Epithelial cell of esophagus (primary cell): ENCODE measurements at regions not wholly inside any gene's neighbourhood (a gene's known extent, or its start where the extent isn't known, plus 50 kb on each side); places are given as distances from the start of the nearest gene placed in this dataset.
A peak's percentile ranks its signal among the peaks of the same experiment; 100 is the strongest.

ENCODE experiments used
- DNase-seq: peaks from one replicate; pipeline ENCODE4 v3.0.0; 2010; ENCODE audit warnings: low read depth
- H3K4me3 ChIP-seq: 2 replicates; pipeline ENCODE4 v1.5.1; 2011; ENCODE audit warnings: mild to moderate bottlenecking, low read length, control low read depth
- TF ChIP-seq, protein P1 (sequence below): IDR thresholded peaks from 2 replicates; pipeline ENCODE4 v1.5.1; 2011; ENCODE audit warnings: low read depth, mild to moderate bottlenecking, low read length, control low read depth, inconsistent platforms; ENCODE audit not compliant: insufficient read depth; ENCODE audit errors: missing control alignments

GRCh38 chr17:65477600-65477999, 83.8 kb downstream of the AXIN2 start:
- TF ChIP-seq, protein P1, sequence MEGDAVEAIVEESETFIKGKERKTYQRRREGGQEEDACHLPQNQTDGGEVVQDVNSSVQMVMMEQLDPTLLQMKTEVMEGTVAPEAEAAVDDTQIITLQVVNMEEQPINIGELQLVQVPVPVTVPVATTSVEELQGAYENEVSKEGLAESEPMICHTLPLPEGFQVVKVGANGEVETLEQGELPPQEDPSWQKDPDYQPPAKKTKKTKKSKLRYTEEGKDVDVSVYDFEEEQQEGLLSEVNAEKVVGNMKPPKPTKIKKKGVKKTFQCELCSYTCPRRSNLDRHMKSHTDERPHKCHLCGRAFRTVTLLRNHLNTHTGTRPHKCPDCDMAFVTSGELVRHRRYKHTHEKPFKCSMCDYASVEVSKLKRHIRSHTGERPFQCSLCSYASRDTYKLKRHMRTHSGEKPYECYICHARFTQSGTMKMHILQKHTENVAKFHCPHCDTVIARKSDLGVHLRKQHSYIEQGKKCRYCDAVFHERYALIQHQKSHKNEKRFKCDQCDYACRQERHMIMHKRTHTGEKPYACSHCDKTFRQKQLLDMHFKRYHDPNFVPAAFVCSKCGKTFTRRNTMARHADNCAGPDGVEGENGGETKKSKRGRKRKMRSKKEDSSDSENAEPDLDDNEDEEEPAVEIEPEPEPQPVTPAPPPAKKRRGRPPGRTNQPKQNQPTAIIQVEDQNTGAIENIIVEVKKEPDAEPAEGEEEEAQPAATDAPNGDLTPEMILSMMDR = no peak
- no peak for DNase-seq
- no peak overlapping the region for H3K4me3 ChIP-seq

DNA sequence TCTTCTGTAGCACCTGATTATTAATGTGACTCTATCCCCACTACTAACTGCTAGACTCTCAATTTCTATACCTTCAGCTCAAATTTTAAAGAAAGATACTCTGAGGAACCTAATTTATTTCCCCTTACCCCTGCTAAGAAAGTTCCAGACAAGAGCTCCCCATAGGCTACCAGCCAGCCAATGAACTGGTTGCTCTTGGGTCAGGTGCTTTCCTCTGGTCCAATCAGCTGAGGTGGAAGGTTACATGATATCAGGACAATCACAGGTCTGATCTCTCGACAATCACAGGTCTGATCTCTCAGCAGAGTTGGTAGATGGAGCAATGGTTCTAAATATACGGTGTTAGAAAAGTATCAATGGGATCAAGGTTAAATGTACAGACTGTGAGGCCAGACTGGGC, 86.8 kb downstream of the AXIN2 start:
- no peak for DNase-seq
- TF ChIP-seq, protein P1 = no peak
- H3K4me3 ChIP-seq = no peak overlapping the region

GRCh38 chr17:65473985-65474384, 87.5 kb downstream of the AXIN2 start:
- no peak overlapping the region for H3K4me3 ChIP-seq
- no peak for DNase-seq
- TF ChIP-seq, protein P1 = no peak

DNA sequence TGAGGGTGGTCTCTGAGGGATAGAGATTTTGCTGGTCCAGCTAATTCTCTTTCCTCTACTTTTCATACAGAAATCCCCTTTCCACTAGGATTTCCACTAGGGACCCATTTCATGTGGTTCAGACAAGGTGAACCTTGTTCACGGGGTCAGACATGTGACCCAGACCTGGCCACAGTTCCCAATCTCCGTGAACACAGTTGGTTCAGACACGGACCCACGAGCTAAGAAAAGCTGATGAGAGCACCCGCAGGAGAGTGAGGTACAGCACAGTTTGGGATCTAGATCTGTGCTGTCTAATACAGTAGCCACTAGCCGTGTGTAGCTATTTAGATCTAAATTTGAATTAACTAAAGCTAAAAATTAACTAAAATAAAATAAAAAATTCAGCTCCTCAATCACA, 88.1 kb downstream of the AXIN2 start:
- DNase-seq = no peak
- TF ChIP-seq, protein P1 = no peak
- no peak overlapping the region for H3K4me3 ChIP-seq

- TF ChIP-seq, protein P1 = no peak
- peak; percentile 8 for DNase-seq
- no peak overlapping the region for H3K4me3 ChIP-seq
These were observed 88.7 kb downstream of the AXIN2 start for GRCh38 chr17:65472666-65473309.

DNA sequence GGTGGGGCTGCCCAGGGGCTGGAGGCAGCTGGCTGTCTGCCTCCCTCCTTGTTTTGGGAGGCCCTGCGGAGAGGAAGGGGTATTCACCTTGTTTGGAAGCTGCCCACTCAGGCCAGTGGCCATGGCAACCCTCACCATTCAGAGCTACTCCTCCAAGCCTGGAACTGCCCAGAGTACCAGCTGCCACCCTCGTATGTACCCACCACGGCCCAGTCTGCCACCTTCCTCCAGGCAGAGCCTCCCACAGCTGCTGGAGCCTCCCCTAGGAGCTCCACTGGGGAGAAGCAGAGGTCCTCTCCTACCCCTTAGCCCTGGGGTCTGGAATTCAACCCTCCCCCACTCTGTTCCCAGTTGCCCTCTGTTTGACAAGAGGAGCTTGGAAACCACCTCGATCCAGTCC, 90.7 kb downstream of the AXIN2 start:
- no peak overlapping the region for H3K4me3 ChIP-seq
- TF ChIP-seq, protein P1 = no peak

GRCh38 chr17:65468321-65468720, 93.1 kb downstream of the AXIN2 start:
- no peak overlapping the region for H3K4me3 ChIP-seq
- no peak for DNase-seq
- TF ChIP-seq, protein P1 = no peak

More for the DNA sequence above, 90.7 kb downstream of the AXIN2 start:
- no peak for DNase-seq
